Colonic mucosa (tissue), 4 donors: ENCODE measurements at regions not wholly inside any gene's neighbourhood (a gene's known extent, or its start where the extent isn't known, plus 50 kb on each side); places are given as distances from the start of the nearest gene placed in this dataset.

ENCODE experiments used
- DNase-seq: peaks from one replicate; pipeline ENCODE4 v3.0.0-alpha.2; 2020
- H3K27ac ChIP-seq: fragments of 200-600 bp; one replicate; pipeline ENCODE4 v1.8.0; 2021
- H3K27me3 ChIP-seq: fragments of 200-600 bp; one replicate; pipeline ENCODE4 v1.8.0; 2021
- H3K36me3 ChIP-seq: fragments of 200-600 bp; one replicate; pipeline ENCODE4 v1.8.0; 2021
- H3K4me1 ChIP-seq: fragments of 200-600 bp; one replicate; pipeline ENCODE4 v1.8.0; 2021; ENCODE audit warnings: mild to moderate bottlenecking
- H3K4me3 ChIP-seq: fragments of 200-600 bp; one replicate; pipeline ENCODE4 v1.8.0; 2021
- H3K9ac ChIP-seq, 2 donors: one replicate each; pipeline ENCODE4 v1.7.0; 2013; ENCODE audit warnings: control low read depth in 2 of 2, low read depth in 2 of 2, low read length in 2 of 2
- H3K9me3 ChIP-seq: fragments of 200-600 bp; one replicate; pipeline ENCODE4 v1.8.0; 2021
- intact Hi-C: fragments of 100-400 bp; cut with DNase I; formaldehyde crosslinking; loops from one replicate; pipeline ENCODE4 v1.14.1; 2022
- TF ChIP-seq, protein P1 (sequence below): fragments of 200-600 bp; IDR thresholded peaks from one replicate; pipeline ENCODE4 v1.8.0; 2022; ENCODE audit warnings: antibody characterized with exemption, mild to moderate bottlenecking
- donor health status: healthy.
- donor health status: DM: no; HTN: no; CAD: no.
- donor health status: DM: no; HTN: no; CAD: no.

GRCh38 chr14:66288511-66288910, 197.7 kb upstream of the CCDC196 start:
- Histone ChIP-seq H3K36me3 (no peaks in the 10 kb centered on the region), H3K9ac (no peak overlapping the region), H3K27me3 (no peaks in the 10 kb centered on the region), H3K4me1 (no peaks in the 10 kb centered on the region), H3K9me3 (no peaks in the 10 kb centered on the region), H3K27ac (no peak overlapping the region), H3K4me3 (no peak overlapping the region)
- intact Hi-C loops, result no loop called here
- DNase-seq, result no peak
- TF ChIP-seq, protein P1, sequence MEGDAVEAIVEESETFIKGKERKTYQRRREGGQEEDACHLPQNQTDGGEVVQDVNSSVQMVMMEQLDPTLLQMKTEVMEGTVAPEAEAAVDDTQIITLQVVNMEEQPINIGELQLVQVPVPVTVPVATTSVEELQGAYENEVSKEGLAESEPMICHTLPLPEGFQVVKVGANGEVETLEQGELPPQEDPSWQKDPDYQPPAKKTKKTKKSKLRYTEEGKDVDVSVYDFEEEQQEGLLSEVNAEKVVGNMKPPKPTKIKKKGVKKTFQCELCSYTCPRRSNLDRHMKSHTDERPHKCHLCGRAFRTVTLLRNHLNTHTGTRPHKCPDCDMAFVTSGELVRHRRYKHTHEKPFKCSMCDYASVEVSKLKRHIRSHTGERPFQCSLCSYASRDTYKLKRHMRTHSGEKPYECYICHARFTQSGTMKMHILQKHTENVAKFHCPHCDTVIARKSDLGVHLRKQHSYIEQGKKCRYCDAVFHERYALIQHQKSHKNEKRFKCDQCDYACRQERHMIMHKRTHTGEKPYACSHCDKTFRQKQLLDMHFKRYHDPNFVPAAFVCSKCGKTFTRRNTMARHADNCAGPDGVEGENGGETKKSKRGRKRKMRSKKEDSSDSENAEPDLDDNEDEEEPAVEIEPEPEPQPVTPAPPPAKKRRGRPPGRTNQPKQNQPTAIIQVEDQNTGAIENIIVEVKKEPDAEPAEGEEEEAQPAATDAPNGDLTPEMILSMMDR, result no peak

GRCh38 chr14:66291756-66292155, 194.4 kb upstream of the CCDC196 start:
- no peaks in the 10 kb centered on the region for H3K36me3 ChIP-seq
- no peak overlapping the region for H3K9ac ChIP-seq
- TF ChIP-seq, protein P1, result no peak
- H3K27me3 ChIP-seq, result no peaks in the 10 kb centered on the region
- H3K4me3 ChIP-seq, result no peak overlapping the region
- intact Hi-C loops, result no loop called here
- no peak for DNase-seq
- H3K4me1 ChIP-seq, result no peaks in the 10 kb centered on the region
- no peak overlapping the region for H3K27ac ChIP-seq
- H3K9me3 ChIP-seq, result no peaks in the 10 kb centered on the region

DNA sequence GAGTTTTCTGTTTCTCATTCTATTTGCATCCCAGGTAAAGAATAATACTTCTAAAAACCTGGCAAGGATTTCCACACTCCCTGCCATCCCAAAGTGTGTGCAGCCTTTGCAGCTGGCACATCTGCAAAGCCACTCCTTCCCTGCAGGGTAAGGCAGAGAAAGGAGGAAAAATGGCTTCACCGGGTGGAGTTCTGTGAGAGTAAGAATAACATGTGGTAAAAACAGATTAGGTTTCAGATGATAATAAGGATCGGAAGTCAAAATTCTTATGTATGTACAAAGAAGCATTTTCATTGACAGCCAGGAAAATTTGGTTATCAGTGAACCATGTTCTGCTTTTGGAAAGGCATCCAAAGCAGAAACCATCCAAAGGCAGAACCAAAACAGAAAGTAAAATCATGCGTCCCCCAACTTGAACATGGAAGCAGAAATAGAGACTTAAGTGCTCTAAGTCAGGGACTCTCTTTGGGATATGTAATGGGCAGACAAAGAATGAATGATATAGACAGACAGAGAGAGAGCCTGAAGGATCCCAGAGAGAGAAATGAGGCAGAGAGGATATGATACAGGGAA, 192.6 kb upstream of the CCDC196 start:
- Histone ChIP-seq H3K4me1 (no peaks in the 10 kb centered on the region), H3K4me3 (no peak overlapping the region), H3K9me3 (no peaks in the 10 kb centered on the region), H3K9ac (no peak overlapping the region), H3K27me3 (no peaks in the 10 kb centered on the region), H3K27ac (no peak overlapping the region), H3K36me3 (no peaks in the 10 kb centered on the region)
- intact Hi-C loops, result no loop called here
- DNase-seq, result no peak
- TF ChIP-seq, protein P1, result no peak

DNA sequence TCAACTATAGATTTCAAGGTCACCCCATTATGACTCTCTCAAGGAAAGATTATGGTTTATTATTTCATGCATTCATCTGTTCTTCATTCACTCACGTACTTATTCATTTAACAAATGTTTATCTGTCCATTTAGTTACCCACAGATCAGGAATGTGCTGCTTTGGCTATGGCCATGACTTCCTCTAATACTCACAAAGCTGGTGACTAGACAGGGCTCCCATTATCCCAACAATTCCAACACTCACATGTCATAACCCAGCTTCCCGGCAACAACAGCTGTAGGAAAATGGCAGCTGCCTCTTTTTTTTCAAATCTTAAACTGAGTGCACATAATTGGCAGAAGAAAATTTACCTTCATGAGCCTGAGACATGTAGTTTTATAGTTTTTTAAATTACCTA, 190.8 kb upstream of the CCDC196 start:
- Histone ChIP-seq H3K27ac (no peak overlapping the region), H3K4me1 (no peaks in the 10 kb centered on the region), H3K4me3 (no peak overlapping the region), H3K9ac (no peak overlapping the region), H3K9me3 (no peaks in the 10 kb centered on the region), H3K27me3 (no peaks in the 10 kb centered on the region), H3K36me3 (no peaks in the 10 kb centered on the region)
- intact Hi-C loops, result no loop called here
- DNase-seq, result no peak
- TF ChIP-seq, protein P1, result no peak

DNA sequence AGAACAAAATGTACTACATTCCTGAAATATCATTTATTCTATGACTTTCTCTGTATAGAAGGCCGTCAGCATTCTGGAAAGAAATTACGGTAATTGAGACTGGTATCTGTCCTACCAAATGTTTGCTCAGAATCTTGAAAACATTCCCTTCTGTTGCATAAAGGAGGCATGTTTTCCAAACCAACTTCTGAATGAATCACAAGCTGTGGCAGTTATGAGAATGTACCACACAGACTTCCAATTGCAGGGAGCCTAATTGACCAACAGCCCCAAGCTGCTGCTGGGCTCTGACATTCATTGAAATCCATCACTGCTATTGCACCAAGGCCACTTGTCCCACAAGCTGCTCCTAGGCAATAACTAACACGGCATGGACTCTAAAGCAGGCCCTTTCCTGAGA, 185.3 kb upstream of the CCDC196 start:
- Histone ChIP-seq H3K27me3 (no peaks in the 10 kb centered on the region), H3K4me3 (no peak overlapping the region), H3K4me1 (no peaks in the 10 kb centered on the region), H3K9me3 (no peaks in the 10 kb centered on the region), H3K36me3 (no peaks in the 10 kb centered on the region), H3K9ac (no peak overlapping the region), H3K27ac (no peak overlapping the region)
- TF ChIP-seq, protein P1, result no peak
- no peak for DNase-seq
- intact Hi-C loops, result no loop called here
